GM18505 (cell line): ENCODE measurements at regions not wholly inside any gene's neighbourhood (a gene's known extent, or its start where the extent isn't known, plus 50 kb on each side); places are given as distances from the start of the nearest gene placed in this dataset.

Experiments used
- ATAC-seq: cut with Tn5 transposase; IDR thresholded peaks from one replicate; pipeline ENCODE4 v1.9.1; 2021; ENCODE audit not compliant: unreplicated experiment
- POLR2A ChIP-seq: IDR thresholded peaks from 4 replicates; pipeline ENCODE4 v1.6.1; 2011; ENCODE audit warnings: borderline replicate concordance; ENCODE audit not compliant: insufficient read depth, insufficient read length; ENCODE audit errors: extremely low read depth

DNA sequence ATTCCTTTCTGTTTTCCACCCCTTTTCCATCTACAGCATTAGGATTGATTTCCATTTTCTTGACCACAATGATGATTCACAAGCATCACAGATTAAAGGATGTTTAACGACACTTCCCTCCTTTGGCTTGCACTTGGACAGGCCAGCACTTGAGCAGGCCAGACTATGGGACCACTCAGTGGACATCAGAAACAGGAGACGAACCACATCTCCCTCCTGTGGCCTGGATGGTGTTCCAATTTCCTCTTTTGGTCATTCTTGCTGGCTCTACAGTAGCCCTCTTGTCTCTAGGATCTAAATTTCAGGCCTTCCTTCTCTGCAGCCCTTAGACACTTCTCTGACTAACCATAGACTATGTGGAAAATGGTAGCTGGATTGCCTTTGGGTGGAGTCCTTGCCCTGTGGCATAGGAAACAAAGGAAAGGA, 78.8 kb upstream of the BOC start:
- no peak for TF ChIP-seq POLR2A
- no peak for ATAC-seq

DNA sequence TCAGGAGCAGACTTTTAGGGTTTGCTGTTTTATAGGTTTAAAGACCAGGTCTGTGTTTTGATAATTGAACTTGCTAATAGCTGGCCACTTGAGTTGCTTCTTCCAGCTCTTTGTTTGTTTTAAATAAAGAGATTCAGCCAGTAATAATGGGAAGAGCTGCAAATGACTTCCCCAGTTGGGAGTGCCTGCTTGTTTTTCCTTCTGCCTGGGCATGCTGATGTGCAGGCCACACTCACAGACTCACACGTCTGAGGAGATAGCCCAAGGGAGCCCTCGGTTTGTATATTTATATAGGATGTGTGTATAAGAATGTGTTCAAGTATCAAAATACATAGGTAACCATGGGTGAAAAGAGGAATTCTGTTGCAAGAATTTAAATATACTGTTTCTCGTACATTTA, 78.2 kb upstream of the BOC start:
- TF ChIP-seq POLR2A = no peak

DNA sequence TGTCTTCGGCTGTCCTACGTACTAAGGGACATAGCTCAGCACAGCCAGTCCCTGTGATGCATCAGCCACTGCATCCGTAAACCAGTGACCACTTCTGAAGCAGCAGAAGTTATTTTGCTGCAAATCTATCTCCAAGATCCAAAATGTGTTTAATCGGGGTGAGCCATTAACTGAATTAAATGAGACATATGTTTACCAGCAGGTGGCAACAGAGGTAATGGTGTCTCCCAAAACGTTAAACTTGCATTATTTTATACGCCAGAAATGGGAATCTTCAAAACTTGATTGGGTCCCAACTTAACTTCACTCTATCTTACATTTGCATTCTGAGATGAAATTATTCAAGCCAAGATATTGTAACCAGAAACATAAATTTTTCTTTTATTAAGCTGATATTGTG, 75.3 kb upstream of the BOC start:
- no peak for ATAC-seq
- TF ChIP-seq POLR2A = no peak

More for the DNA sequence above, 78.2 kb upstream of the BOC start:
- no peak for ATAC-seq

DNA sequence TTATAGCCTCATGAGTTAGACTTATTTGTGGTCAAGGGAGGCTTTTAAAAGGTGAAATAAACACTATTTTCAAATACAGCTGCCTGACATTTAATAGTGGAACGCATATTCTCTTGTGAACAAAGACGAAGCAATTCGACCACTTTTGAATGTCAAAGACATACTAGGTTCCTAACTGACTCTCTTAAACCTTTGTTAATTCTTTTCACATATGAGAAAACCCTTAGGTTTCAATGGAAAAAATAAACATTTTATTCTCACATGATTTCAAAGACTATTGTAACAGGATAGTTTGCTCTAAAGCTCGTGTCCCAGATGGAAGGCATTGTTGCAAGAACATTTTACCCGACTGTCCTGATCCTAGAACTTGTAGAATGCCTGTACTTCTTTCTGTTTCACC, 74.8 kb upstream of the BOC start:
- no peak for TF ChIP-seq POLR2A
- no peak for ATAC-seq

DNA sequence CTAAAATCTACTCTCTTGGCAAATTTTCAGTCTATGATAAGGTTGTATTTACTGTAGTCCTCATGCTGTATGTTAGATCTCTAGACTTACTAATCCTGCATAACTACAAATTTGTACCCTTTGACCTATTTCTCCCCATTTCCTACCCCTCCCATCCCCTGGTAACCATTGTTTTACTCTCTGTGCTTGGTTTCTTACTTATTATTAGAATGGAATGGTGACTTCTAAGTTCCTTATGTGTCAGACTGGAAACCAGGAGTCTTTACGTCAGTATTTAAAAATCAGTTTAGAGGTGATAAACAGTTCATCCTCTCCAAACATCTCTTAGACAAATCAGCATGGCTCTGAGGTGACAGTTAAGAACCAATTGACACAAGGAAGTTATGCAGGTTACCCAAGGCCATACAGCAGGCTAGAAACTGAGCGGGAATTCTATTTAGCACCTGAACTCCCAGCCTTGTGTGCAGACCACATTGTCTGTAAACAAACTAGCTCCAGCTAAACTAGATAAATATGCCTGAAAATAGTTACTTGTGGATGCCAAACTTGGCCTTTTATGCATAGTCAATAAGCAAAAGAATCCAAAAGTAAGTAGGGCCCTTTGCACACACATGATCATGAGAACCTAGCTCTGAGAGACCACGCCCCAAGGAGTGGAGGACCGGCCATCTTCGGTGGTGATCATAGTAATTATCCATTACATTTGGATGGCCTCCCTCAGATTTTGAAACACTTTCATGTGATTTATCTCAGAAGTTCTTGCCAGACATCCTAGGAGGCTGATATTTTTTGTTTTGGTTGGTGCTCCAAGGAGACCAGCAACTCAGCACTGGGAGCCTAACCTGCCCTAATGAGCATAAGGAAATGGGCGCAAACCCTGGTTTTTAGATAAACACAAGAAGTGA, 72.3 kb upstream of the BOC start:
- TF ChIP-seq POLR2A = no peak
- no peak for ATAC-seq

DNA sequence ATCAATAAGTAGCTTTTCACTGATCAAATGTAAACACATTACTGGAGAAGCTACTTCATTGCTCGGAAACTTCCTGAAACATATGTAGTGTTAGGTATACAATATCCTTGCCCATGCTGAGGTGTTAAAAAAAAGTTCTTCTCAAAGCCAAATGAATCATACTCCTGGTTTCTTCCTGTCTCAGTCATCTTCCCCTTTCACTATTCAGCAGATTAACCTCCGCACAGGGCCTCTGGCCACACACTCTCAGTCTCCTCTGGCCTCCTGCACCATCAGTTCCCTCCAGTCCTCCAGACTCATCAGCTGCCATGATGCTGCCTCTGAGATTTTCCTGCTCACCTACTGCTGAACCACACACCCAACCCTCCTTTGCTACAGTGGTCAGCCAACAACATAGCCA, 70.5 kb upstream of the BOC start:
- no peak for TF ChIP-seq POLR2A
- ATAC-seq = peak; percentile 68

DNA sequence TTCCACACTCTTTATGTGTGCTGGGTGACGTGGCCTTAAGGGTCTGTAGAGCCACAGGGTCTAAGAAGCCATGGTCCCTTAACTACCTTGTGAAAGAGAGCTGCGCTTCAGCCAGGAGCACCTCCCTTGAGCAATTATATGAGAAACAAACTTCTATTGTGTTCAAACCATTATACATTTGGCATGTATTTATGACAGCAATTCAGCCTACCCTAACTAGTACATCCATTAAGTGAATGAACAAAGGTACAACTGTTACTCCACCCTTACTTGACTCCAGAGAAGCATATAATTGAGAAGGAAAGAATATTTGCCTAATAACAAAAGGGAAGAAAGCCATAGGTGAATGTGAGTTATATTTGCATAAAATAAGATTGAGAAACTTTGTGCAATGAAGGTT, 69.8 kb upstream of the BOC start:
- no peak for ATAC-seq
- TF ChIP-seq POLR2A = no peak

DNA sequence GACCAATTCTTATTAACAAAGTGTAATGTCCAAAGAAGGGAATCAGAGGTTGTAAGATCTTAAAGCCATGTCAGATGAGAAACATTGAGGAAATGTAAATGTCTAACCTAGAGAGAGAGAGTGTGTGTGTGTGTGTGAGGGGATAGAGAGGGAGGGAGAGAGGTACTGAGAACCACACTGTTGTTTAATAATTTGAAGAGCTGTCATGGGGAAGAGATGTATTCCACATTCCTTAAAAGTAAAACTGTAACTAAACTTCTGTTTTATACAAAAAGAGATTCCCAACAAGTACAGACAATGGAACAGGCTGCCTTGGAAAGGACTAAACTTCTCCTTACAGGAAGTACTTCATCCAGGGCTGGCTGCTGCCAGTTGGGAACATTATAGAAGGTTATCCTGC, 68.9 kb upstream of the BOC start:
- no peak for ATAC-seq
- TF ChIP-seq POLR2A = no peak

DNA sequence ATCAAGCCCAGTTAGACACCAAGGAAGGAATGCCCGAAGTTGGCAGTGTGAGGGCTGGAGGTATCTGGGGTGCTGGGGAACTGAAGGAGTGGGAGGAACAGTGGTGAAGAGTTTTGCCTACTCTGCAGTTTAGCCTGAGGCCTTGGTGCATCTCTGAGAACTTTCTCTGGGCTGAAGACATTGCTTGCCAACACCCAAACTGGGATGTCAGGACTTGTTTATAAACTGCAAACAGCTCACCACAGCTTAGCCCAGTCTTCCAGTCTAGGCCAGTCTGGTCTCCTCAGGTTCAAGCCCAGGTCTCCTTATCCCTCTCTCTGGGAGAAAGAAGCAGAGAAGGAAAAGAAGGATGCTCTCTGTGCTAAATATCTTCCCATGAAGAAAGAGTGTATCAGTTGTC, 68.0 kb upstream of the BOC start:
- ATAC-seq = no peak
- TF ChIP-seq POLR2A = no peak

DNA sequence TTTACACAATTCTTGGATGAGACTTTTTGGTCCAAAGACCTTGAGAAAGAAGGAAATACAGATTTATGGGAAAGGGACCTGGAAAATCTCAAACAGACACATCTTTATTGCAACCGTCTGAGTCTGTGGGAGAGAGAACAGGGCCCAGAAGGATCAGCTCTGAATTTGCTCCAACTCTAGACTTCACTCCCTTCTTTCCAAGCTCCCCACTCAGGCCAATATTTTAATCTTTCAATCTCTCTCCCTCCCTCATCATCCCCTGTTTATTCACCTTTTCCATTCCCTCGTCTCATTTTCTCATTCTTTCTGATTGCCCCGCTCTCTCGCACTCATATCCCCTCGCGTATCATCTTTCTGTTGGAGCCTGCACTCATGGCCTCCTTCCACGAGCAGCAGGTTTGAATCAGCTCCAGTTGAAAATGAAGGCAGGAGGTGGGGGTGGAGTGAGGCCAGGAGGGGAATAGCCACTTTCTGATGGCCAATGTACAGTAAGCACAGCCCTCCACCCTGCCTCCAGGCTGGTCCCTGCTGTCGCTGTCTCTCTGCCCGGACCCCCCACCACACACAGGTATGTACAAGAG, 63.6 kb upstream of the BOC start:
- no peak for ATAC-seq
- no peak for TF ChIP-seq POLR2A

DNA sequence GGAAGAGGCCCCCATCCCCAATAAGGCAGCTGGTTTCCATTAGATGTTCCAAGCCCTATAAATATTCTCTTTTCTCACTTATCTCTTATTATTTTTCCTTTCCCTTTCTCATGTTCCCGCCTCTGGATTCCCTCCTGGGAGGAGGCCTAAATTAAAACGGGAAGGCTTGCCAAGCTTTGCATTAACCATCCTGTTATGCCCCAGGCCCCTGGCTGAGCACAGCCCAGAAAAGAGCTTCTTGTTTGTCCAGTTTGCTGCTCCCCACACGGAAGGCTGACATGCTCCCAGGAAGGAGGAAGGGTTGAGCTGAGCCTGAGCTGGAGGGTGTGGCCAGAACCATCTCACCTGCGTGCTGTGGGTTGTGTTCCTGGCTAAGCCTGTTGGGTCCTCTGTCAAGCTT, 63.1 kb upstream of the BOC start:
- ATAC-seq = no peak
- no peak for TF ChIP-seq POLR2A

DNA sequence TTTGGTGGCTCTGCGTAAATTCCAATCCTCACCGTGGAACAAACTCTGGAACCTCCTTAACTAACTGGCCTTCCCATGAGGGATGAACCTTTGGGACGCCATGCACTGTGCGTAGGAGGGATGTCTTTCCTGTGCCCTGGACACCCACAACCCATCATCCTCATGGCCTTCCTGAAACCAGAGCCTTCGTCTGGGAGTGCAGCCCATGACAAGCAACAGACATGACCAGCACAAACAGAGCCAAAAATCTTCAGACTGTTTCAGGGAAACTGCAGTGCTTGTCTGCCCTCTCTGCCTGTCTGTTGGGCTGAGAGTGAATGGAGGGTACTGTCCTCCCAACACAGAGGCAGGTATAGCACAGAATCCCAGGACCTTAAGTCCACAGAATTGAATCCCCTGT, 61.1 kb upstream of the BOC start:
- no peak for TF ChIP-seq POLR2A
- ATAC-seq = no peak

DNA sequence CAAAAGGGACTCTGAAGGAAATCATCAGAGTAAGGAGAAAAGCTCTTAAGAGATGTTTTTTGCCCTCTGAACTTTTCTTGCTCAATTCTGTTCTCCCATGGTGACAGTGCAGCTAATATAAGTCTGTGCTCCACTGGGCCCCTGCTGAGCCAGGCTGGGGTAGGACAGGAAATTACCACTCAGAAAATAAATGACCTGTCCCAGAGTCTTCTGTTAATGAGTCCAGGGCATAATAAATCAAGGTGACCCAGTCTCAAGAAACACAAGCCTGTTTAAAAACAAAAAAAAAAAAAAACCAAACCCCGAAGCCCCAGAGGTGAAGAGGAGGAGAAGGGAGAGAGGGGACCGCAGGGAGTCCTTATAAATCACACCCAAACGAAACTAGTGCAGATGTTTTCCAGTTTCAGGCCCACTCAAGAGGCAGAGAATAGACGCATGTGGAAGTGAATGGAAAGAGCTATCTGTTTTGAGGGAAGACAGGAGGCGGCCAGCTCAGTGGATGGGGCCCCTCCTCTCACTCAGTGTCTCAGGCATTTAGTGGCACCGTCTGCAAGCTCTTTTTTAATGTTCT, 59.8 kb upstream of the BOC start:
- no peak for ATAC-seq
- no peak for TF ChIP-seq POLR2A

DNA sequence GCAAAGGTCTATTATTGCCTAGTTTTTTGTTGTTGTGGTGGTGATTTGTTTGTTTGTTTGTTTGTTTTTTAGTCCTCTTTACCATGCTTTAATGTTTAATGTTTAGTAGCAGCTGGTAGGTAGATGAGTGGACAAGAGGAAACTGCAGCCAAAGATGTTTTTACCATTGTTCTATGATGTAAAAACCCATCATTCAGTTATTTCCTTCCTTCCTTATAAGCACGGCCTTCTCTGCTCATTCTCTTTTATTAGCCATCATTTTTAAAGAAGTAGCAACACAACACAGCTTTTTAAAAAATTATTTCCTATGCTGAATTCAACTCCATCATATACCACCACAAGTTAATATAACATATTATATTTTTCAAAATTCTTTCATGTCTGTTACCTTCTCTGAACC, 58.5 kb upstream of the BOC start:
- no peak for ATAC-seq
- TF ChIP-seq POLR2A = no peak

DNA sequence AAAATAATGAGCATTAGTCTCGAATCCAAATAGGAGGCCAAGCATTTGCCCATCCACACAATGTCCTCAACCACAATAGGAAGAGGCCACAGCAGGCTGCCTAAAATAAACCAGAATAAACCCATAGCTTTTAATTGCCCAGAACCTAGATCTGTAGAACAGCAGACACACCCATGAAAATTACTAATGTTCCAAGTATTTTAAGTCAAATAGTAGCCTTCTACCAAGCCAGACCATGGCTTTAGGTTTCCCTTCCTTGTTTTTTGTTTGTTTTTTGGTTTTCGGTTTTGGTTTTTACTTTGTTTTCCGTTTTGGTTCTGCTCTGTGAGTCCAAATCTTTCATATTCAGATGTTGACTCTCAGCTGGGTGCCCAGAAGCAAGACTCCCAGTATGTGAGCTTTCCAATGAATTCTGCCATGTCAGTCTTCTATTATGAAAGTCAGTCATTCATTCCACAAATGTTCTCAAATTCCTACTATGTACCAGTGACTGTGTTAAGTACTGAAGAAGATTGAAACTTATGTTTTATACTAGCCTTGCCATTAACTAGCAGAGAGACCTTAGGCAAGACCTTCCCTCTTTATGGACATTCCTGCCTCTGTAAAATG, 57.8 kb upstream of the BOC start:
- TF ChIP-seq POLR2A = no peak
- peak; percentile 69 for ATAC-seq
